CD8-positive, alpha-beta memory T cell (primary cell): ENCODE measurements at regions not wholly inside any gene's neighbourhood (a gene's known extent, or its start where the extent isn't known, plus 50 kb on each side); places are given as distances from the start of the nearest gene placed in this dataset.

Experiments used
- CTCF ChIA-PET: fragments of 350-600 bp; sonication (Branson Sonifier 250); formaldehyde crosslinking; loops from one replicate; lab custom pipeline; 2021; ENCODE audit warnings: antibody characterized with exemption; lab: Charles Lee
- POLR2A ChIA-PET: fragments of 350-600 bp; sonication (Branson Sonifier 250); formaldehyde crosslinking; loops from one replicate; lab custom pipeline; 2021; ENCODE audit warnings: antibody characterized with exemption; lab: Charles Lee
- DNase-seq, 5 donors: peaks; one replicate each; pipeline versions ENCODE4 v3.0.0 to v3.0.0-alpha.2; 2020 to 2022; ENCODE audit warnings: mixed read lengths in 1 of 5
- H3K27ac ChIP-seq: one replicate; pipeline ENCODE4 v1.7.0; 2013; ENCODE audit warnings: low read depth, mild to moderate bottlenecking, low read length, moderate library complexity
- H3K27me3 ChIP-seq: 2 replicates; pipeline ENCODE4 v1.7.0; 2013; ENCODE audit warnings: low read length, mild to moderate bottlenecking; ENCODE audit not compliant: insufficient read depth, poor library complexity, severe bottlenecking
- H3K36me3 ChIP-seq: 2 replicates; pipeline ENCODE4 v1.7.0; 2013; ENCODE audit warnings: mild to moderate bottlenecking, low read length, moderate library complexity; ENCODE audit not compliant: insufficient read depth
- H3K4me1 ChIP-seq: 2 replicates; pipeline ENCODE4 v1.7.0; 2013; ENCODE audit warnings: mild to moderate bottlenecking, low read length, moderate library complexity; ENCODE audit not compliant: insufficient read depth
- H3K4me3 ChIP-seq: 2 replicates; pipeline ENCODE4 v1.7.0; 2013; ENCODE audit warnings: mild to moderate bottlenecking, low read length
- H3K9me3 ChIP-seq: 2 replicates; pipeline ENCODE4 v1.7.0; 2013; ENCODE audit warnings: mild to moderate bottlenecking, low read length
- H3K27ac Mint-ChIP-seq, 8 donors: one replicate each; pipeline ENCODE4 v1.8.0; 2020 to 2021; ENCODE audit warnings: mixed read lengths in 8 of 8, mild to moderate bottlenecking in 6 of 8, inconsistent platforms in 3 of 8, moderate library complexity in 3 of 8
- H3K27me3 Mint-ChIP-seq, 2 donors: one replicate each; pipeline ENCODE4 v1.8.0; 2020 to 2021; ENCODE audit warnings: mixed read lengths in 2 of 2, mild to moderate bottlenecking in 1 of 2, moderate library complexity in 1 of 2
- H3K36me3 Mint-ChIP-seq, 3 donors: one replicate each; pipeline ENCODE4 v1.8.0; 2020 to 2021; ENCODE audit warnings: mixed read lengths in 3 of 3, inconsistent platforms in 1 of 3, mild to moderate bottlenecking in 1 of 3
- H3K4me1 Mint-ChIP-seq, 3 donors: one replicate each; pipeline ENCODE4 v1.8.0; 2020 to 2021; ENCODE audit warnings: mixed read lengths in 3 of 3, inconsistent platforms in 1 of 3, mild to moderate bottlenecking in 1 of 3
- H3K4me3 Mint-ChIP-seq, 7 donors: one replicate each; pipeline ENCODE4 v1.8.0; 2020 to 2021; ENCODE audit warnings: mixed read lengths in 7 of 7, mild to moderate bottlenecking in 6 of 7, moderate library complexity in 4 of 7, inconsistent platforms in 2 of 7
- H3K9me3 Mint-ChIP-seq, 5 donors: one replicate each; pipeline ENCODE4 v1.8.0; 2020 to 2022; ENCODE audit warnings: mixed read lengths in 5 of 5, mild to moderate bottlenecking in 3 of 5, moderate library complexity in 2 of 5, inconsistent platforms in 1 of 5

- no peaks in the 10 kb centered on the region for H3K9me3 Mint-ChIP-seq
- Histone ChIP-seq H3K9me3 (no peaks in the 10 kb centered on the region), H3K4me1 (no peaks in the 10 kb centered on the region), H3K36me3 (no peaks in the 10 kb centered on the region), H3K27ac (no peak overlapping the region), H3K4me3 (no peak overlapping the region), H3K27me3 (no peaks in the 10 kb centered on the region)
- DNase-seq, result no peak
- POLR2A ChIA-PET, result no interaction called here
- no peaks in the 10 kb centered on the region for H3K4me1 Mint-ChIP-seq
- peaks cover 5 to 17% of the 10 kb centered on the region in 2 donors for H3K27me3 Mint-ChIP-seq
- no peak overlapping the region for H3K4me3 Mint-ChIP-seq
- H3K27ac Mint-ChIP-seq, result no peak overlapping the region
- CTCF ChIA-PET, result no interaction called here
- peaks cover 0 to 8% (median 0%) of the 10 kb centered on the region in 3 donors for H3K36me3 Mint-ChIP-seq
These were observed 158.4 kb downstream of the GALC start for GRCh38 chr14:87834594-87834993.

- Mint-ChIP-seq H3K27me3 (peaks cover 10 to 20% of the 10 kb centered on the region in 2 donors), H3K4me1 (no peaks in the 10 kb centered on the region), H3K4me3 (no peak overlapping the region), H3K9me3 (no peaks in the 10 kb centered on the region), H3K27ac (no peak overlapping the region), H3K36me3 (peaks cover 0 to 8% (median 0%) of the 10 kb centered on the region in 3 donors)
- no peak for DNase-seq
- ChIA-PET POLR2A (no interaction called here), CTCF (interaction anchor here (0.6 kb wide), 1 partner anchor 385 kb away, joined by 3 read pairs; no protein-coding TSS in a partner anchor)
- Histone ChIP-seq H3K9me3 (no peaks in the 10 kb centered on the region), H3K4me3 (no peak overlapping the region), H3K36me3 (no peaks in the 10 kb centered on the region), H3K27ac (no peak overlapping the region), H3K4me1 (no peaks in the 10 kb centered on the region), H3K27me3 (no peaks in the 10 kb centered on the region)
These were observed 160.0 kb downstream of the GALC start for GRCh38 chr14:87833026-87833425.

DNA sequence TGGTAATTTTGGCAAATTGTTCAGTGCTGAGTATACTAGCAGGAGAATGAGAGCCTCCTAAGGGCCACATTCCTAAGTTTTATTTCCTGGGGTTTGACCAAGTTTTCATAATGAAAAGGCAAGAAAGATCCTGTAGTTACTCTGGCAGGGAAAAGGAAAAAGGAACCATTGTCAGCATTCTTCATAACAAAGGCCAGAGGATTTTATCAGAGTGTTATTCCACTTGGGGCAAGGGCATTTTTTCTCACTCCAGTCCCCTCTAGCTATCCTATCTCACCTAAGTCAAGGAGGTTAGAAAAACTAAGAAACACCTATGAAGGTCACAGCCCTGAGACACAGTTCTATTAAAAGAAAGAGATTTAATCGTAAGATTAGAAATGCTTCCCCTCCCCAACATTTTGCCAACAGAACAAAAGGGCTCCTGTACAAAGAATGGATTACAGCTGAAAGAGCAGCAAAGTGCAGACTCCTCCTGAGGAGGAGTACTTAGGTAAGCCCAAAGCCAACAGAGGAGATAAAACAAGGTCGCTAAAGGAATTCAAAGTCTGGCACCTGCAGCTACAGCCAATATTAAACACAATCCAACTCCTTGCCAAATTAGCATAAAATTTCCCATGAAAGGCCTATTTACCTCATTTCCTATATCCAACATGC is 162.4 kb downstream of the GALC start:
- Histone ChIP-seq H3K27me3 (no peaks in the 10 kb centered on the region), H3K4me3 (no peak overlapping the region), H3K36me3 (no peaks in the 10 kb centered on the region), H3K27ac (no peak overlapping the region), H3K4me1 (no peaks in the 10 kb centered on the region), H3K9me3 (no peaks in the 10 kb centered on the region)
- DNase-seq, result no peak
- Mint-ChIP-seq H3K27me3 (peaks cover 10 to 21% of the 10 kb centered on the region in 2 donors), H3K27ac (no peak overlapping the region), H3K4me3 (no peak overlapping the region), H3K9me3 (no peaks in the 10 kb centered on the region), H3K4me1 (no peaks in the 10 kb centered on the region), H3K36me3 (peaks cover 0 to 8% (median 0%) of the 10 kb centered on the region in 3 donors)
- CTCF ChIA-PET, result no interaction called here
- POLR2A ChIA-PET, result no interaction called here

DNA sequence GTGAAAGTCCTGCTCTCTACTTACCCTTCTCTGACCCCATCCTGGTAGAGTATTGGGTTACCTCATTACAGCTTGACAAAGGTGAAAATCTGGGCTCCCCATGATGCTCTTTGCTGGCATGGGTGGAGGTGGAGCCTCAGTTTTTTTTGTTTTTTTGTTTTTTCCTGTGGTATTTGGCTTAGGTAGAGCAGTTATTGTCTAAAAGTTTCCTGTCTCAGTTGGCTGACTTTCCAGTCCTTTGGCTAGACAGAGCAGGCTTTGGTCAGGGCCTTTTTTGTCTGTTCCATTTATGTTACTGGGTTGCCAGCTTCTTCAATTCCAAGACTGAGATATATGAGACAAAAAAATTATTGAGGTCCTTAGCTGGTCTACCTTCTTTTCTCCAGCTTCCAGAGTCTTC is 163.4 kb downstream of the GALC start:
- Mint-ChIP-seq H3K4me3 (no peak overlapping the region), H3K9me3 (no peaks in the 10 kb centered on the region), H3K36me3 (peaks cover 0 to 8% (median 0%) of the 10 kb centered on the region in 3 donors), H3K4me1 (no peaks in the 10 kb centered on the region), H3K27ac (no peak overlapping the region), H3K27me3 (peaks cover 10 to 18% of the 10 kb centered on the region in 2 donors)
- DNase-seq, result no peak
- CTCF ChIA-PET, result no interaction called here
- H3K36me3 ChIP-seq, result no peaks in the 10 kb centered on the region
- no peaks in the 10 kb centered on the region for H3K9me3 ChIP-seq
- H3K27me3 ChIP-seq, result no peaks in the 10 kb centered on the region
- no peaks in the 10 kb centered on the region for H3K4me1 ChIP-seq
- H3K27ac ChIP-seq, result no peak overlapping the region
- H3K4me3 ChIP-seq, result no peak overlapping the region
- POLR2A ChIA-PET, result no interaction called here

DNA sequence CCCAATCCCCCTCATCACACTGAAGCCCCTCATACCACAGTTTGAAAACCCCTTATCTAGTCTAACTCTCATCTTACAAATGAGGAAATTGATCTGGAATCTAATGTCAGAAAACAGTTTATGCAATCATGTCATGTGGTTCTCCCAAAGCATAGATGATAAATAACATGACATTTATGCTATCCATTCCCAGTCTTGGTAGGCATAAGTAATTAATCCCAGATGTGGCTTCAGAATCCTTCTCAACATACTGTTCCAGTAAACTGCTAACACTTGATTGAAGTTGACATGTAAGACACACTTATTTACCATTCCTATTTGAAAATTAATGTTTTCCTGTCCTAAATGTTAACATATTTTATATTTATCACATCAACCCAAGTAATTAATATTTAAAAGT is 168.7 kb downstream of the GALC start:
- Mint-ChIP-seq H3K9me3 (no peaks in the 10 kb centered on the region), H3K27me3 (peaks cover 3 to 6% of the 10 kb centered on the region in 2 donors), H3K4me3 (no peak overlapping the region), H3K36me3 (no peaks in the 10 kb centered on the region), H3K4me1 (no peaks in the 10 kb centered on the region), H3K27ac (no peak overlapping the region)
- Histone ChIP-seq H3K27ac (no peak overlapping the region), H3K4me1 (no peaks in the 10 kb centered on the region), H3K36me3 (no peaks in the 10 kb centered on the region), H3K9me3 (no peaks in the 10 kb centered on the region), H3K4me3 (no peak overlapping the region), H3K27me3 (peaks cover 4% of the 10 kb centered on the region)
- ChIA-PET POLR2A (no interaction called here), CTCF (interaction anchor here (2.3 kb wide), 1 partner anchor 19 kb away, joined by 6 read pairs; no protein-coding TSS in a partner anchor)
- no peak for DNase-seq

DNA sequence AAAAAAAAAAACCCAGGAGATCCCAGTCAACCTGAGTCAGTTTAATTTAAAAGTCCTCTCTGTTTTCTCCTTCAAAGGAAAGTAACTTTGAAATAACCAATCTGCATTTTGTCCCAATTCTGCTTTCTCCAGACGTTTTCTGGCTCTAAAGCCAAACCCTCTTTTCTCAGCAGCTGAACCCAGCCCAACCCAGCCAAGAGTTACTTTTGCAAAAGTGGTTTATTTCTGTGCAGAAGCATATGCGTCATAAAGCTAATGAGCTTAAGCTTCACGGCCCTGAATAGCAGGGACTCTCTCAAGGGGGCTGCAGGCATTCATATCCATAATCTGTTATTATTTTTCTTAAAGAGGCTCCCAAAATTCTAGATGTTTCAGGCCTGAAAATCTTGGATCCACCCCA is 176.6 kb downstream of the GALC start:
- H3K4me1 Mint-ChIP-seq, result no peaks in the 10 kb centered on the region
- no peak overlapping the region for H3K27ac Mint-ChIP-seq
- CTCF ChIA-PET, result interaction anchor here (1.2 kb wide), 1 partner anchor 9 kb away, joined by 3 read pairs; no protein-coding TSS in a partner anchor

GRCh38 chr14:87815121-87815520 is 177.9 kb downstream of the GALC start:
- H3K4me3 Mint-ChIP-seq, result no peak overlapping the region
- H3K4me1 ChIP-seq, result no peaks in the 10 kb centered on the region
- H3K27ac Mint-ChIP-seq, result no peak overlapping the region
- H3K36me3 ChIP-seq, result no peaks in the 10 kb centered on the region
- peaks cover 2 to 9% (median 3%) of the 10 kb centered on the region in 5 donors for H3K9me3 Mint-ChIP-seq
- ChIA-PET CTCF (no interaction called here), POLR2A (no interaction called here)
- no peak overlapping the region for H3K4me3 ChIP-seq
- H3K27me3 Mint-ChIP-seq, result peaks cover 6 to 14% of the 10 kb centered on the region in 2 donors
- no peaks in the 10 kb centered on the region for H3K9me3 ChIP-seq
- H3K27me3 ChIP-seq, result no peaks in the 10 kb centered on the region
- DNase-seq, result no peak
- H3K4me1 Mint-ChIP-seq, result no peaks in the 10 kb centered on the region
- H3K36me3 Mint-ChIP-seq, result no peaks in the 10 kb centered on the region
- H3K27ac ChIP-seq, result no peak overlapping the region

More for the DNA sequence above, 176.6 kb downstream of the GALC start:
- no peak overlapping the region for H3K4me3 ChIP-seq
- H3K4me1 ChIP-seq, result no peaks in the 10 kb centered on the region
- H3K9me3 Mint-ChIP-seq, result peaks cover 2 to 9% (median 3%) of the 10 kb centered on the region in 5 donors
- no peak for DNase-seq
- POLR2A ChIA-PET, result no interaction called here
- H3K9me3 ChIP-seq, result no peaks in the 10 kb centered on the region
- no peaks in the 10 kb centered on the region for H3K27me3 ChIP-seq
- H3K27ac ChIP-seq, result no peak overlapping the region
- no peak overlapping the region for H3K4me3 Mint-ChIP-seq
- peaks cover 3 to 14% of the 10 kb centered on the region in 2 donors for H3K27me3 Mint-ChIP-seq
- H3K36me3 ChIP-seq, result no peaks in the 10 kb centered on the region
- H3K36me3 Mint-ChIP-seq, result no peaks in the 10 kb centered on the region

DNA sequence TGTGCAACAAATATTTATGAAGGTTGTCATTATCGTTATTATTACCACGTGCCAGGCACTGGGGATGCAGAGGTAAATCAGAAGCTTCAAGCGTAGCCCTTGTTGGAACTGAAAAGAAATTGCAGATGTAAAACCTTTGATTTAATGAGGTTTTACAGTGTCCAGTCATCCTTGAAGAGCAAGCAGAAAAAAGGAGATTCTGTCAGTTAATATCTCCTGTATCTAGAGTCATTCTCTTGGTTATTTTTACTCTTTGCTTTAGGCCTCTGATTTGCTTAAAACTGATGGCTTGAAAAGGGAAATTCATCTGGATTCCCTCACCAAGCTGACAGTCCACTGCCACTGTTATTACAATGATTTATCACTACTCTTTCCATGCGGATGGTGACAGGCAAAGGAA is 179.3 kb downstream of the GALC start:
- Mint-ChIP-seq H3K4me1 (no peaks in the 10 kb centered on the region), H3K27me3 (peaks cover 4 to 10% of the 10 kb centered on the region in 2 donors), H3K4me3 (no peak overlapping the region), H3K36me3 (no peaks in the 10 kb centered on the region), H3K27ac (no peak overlapping the region), H3K9me3 (peaks cover 2 to 7% (median 3%) of the 10 kb centered on the region in 5 donors)
- H3K4me3 ChIP-seq, result no peak overlapping the region
- no peaks in the 10 kb centered on the region for H3K27me3 ChIP-seq
- DNase-seq, result no peak
- H3K4me1 ChIP-seq, result no peaks in the 10 kb centered on the region
- H3K36me3 ChIP-seq, result no peaks in the 10 kb centered on the region
- ChIA-PET POLR2A (no interaction called here), CTCF (no interaction called here)
- no peaks in the 10 kb centered on the region for H3K9me3 ChIP-seq
- H3K27ac ChIP-seq, result no peak overlapping the region
